ENCODE measurements at regions not wholly inside any gene's neighbourhood (a gene's known extent, or its start where the extent isn't known, plus 50 kb on each side); places are given as distances from the start of the nearest gene placed in this dataset.

- no peaks in the 10 kb centered on the region for H3K9me3 ChIP-seq (ENCODE audit: control insufficient read depth, insufficient read depth, low read depth, low read length)
- no peaks in the 10 kb centered on the region for H3K27me3 ChIP-seq (ENCODE audit: control insufficient read depth, insufficient read depth, low read length)
- no peak overlapping the region for H3K9ac ChIP-seq (ENCODE audit: low read length)
- H3K4me1 ChIP-seq (ENCODE audit: control insufficient read depth, insufficient read depth, low read length): no peaks in the 10 kb centered on the region
- H3K27ac ChIP-seq (ENCODE audit: low read depth, low read length): no peak overlapping the region
- no peaks in the 10 kb centered on the region for H3K36me3 ChIP-seq (ENCODE audit: control insufficient read depth, insufficient read depth, low read length)
- H3K4me3 ChIP-seq (ENCODE audit: low read depth, low read length): no peak overlapping the region
These were observed 440.5 kb downstream of the NUP35 start for GRCh38 chr2:183564726-183565125.

DNA sequence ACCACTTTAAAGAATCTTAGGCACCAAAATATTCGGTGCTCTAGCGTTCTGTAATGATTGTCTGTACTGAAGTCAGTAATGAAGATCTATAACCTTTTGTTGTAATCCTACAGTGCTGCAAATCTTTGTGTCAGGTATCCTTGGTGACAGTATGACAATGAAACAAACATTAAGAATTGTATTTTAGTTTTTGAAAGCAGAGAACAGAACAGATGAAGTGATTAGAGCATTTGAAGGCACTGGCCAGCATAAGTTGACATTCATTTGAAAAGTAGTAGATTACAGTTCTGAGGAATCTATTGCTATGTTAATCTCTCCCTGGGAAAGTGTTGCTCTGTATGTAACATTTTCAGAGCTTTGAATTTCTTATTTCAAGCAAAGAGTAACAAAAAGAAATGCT lies 451.2 kb downstream of the NUP35 start:
- H3K27ac ChIP-seq (ENCODE audit: low read depth, low read length): no peak overlapping the region
- peaks cover 4% of the 10 kb centered on the region; the same call in 1 of the 2 replicates for H3K36me3 ChIP-seq (ENCODE audit: control insufficient read depth, insufficient read depth, low read length)
- no peak overlapping the region for H3K9ac ChIP-seq (ENCODE audit: low read length)
- H3K27me3 ChIP-seq (ENCODE audit: control insufficient read depth, insufficient read depth, low read length): no peaks in the 10 kb centered on the region
- peaks cover 14% of the 10 kb centered on the region for H3K4me1 ChIP-seq (ENCODE audit: control insufficient read depth, insufficient read depth, low read length)
- H3K9me3 ChIP-seq (ENCODE audit: control insufficient read depth, insufficient read depth, low read depth, low read length): peaks cover 23% of the 10 kb centered on the region
- no peak overlapping the region for H3K4me3 ChIP-seq (ENCODE audit: low read depth, low read length)

DNA sequence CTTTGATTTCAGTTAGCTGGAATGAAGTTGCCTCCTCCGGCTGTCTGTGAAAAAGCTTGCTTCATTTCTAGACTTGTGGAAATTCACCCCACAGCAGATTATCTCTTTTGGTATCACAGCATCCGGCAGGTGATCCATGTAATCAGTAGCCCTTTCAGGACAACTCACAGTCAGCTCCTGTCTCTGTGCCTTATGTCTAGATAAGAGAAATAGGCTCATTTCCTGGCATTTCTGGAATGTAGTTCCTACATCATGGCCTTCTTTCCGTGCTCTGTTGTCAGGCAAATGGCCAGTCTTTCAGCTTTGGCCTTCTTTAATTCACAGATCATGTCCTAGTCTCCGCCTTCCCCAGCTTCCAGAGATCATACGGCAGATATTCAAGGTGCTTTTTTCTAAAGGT lies 455.4 kb downstream of the NUP35 start:
- Histone ChIP-seq H3K27me3 (ENCODE audit: control insufficient read depth, insufficient read depth, low read length) (no peaks in the 10 kb centered on the region), H3K27ac (ENCODE audit: low read depth, low read length) (no peak overlapping the region), H3K9me3 (ENCODE audit: control insufficient read depth, insufficient read depth, low read depth, low read length) (peaks cover 16% of the 10 kb centered on the region), H3K4me1 (ENCODE audit: control insufficient read depth, insufficient read depth, low read length) (peaks cover 14% of the 10 kb centered on the region), H3K4me3 (ENCODE audit: low read depth, low read length) (no peak overlapping the region), H3K36me3 (ENCODE audit: control insufficient read depth, insufficient read depth, low read length) (no peaks in the 10 kb centered on the region), H3K9ac (ENCODE audit: low read length) (no peak overlapping the region)

DNA sequence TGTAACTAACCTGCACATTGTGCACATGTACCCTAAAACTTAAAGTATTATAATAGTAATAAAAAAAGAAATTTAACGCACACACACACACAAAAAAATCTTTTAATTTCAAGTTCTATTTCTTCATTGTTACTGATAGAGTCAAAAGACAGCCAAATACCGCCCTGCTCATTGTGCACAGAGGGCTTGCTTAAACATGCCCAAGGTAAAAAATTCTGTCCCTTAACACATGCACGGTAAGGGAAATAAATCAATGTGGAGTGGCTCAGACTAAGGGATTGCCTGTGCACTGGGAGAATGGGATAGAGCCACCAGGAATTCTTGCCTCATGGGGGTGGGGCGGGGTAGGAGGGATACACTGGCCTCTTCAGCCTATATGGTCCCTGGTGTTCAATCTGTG lies 468.0 kb downstream of the NUP35 start:
- Histone ChIP-seq H3K9ac (ENCODE audit: low read length) (no peak overlapping the region), H3K36me3 (ENCODE audit: control insufficient read depth, insufficient read depth, low read length) (no peaks in the 10 kb centered on the region), H3K27me3 (ENCODE audit: control insufficient read depth, insufficient read depth, low read length) (no peaks in the 10 kb centered on the region), H3K4me3 (ENCODE audit: low read depth, low read length) (no peak overlapping the region), H3K27ac (ENCODE audit: low read depth, low read length) (no peak overlapping the region), H3K9me3 (ENCODE audit: control insufficient read depth, insufficient read depth, low read depth, low read length) (peaks cover 4% of the 10 kb centered on the region; the same call in 1 of the 2 replicates), H3K4me1 (ENCODE audit: control insufficient read depth, insufficient read depth, low read length) (no peaks in the 10 kb centered on the region)

GRCh38 chr2:183594150-183594549 lies 469.9 kb downstream of the NUP35 start:
- Histone ChIP-seq H3K9me3 (ENCODE audit: control insufficient read depth, insufficient read depth, low read depth, low read length) (peaks cover 4% of the 10 kb centered on the region; the same call in 1 of the 2 replicates), H3K4me1 (ENCODE audit: control insufficient read depth, insufficient read depth, low read length) (no peaks in the 10 kb centered on the region), H3K27me3 (ENCODE audit: control insufficient read depth, insufficient read depth, low read length) (no peaks in the 10 kb centered on the region), H3K36me3 (ENCODE audit: control insufficient read depth, insufficient read depth, low read length) (no peaks in the 10 kb centered on the region), H3K9ac (ENCODE audit: low read length) (no peak overlapping the region), H3K27ac (ENCODE audit: low read depth, low read length) (no peak overlapping the region), H3K4me3 (ENCODE audit: low read depth, low read length) (no peak overlapping the region)

- Histone ChIP-seq H3K9me3 (ENCODE audit: control insufficient read depth, insufficient read depth, low read depth, low read length) (no peaks in the 10 kb centered on the region), H3K4me1 (ENCODE audit: control insufficient read depth, insufficient read depth, low read length) (no peaks in the 10 kb centered on the region), H3K27me3 (ENCODE audit: control insufficient read depth, insufficient read depth, low read length) (no peaks in the 10 kb centered on the region), H3K36me3 (ENCODE audit: control insufficient read depth, insufficient read depth, low read length) (no peaks in the 10 kb centered on the region), H3K27ac (ENCODE audit: low read depth, low read length) (no peak overlapping the region), H3K4me3 (ENCODE audit: low read depth, low read length) (no peak overlapping the region), H3K9ac (ENCODE audit: low read length) (no peak overlapping the region)
These were observed 473.6 kb downstream of the NUP35 start for GRCh38 chr2:183597841-183598240.

DNA sequence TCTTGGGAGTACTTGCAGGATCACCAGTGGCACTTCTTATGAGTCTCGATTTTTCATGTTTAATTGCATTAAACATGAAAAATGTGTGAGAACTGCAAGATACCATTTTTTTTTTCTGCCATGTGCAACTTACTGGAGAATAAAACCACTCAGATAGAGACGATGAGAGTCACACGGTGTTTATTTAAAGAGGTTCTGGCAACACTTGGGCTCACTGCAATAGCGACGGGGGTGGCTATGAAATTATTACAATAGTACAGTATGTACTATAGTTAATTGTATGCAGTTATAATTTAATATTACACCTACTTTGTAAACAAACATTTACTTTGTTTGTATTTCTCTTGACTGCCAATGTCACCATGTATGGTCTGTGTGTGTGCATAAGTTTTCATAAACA lies 479.8 kb downstream of the NUP35 start:
- H3K4me3 ChIP-seq (ENCODE audit: low read depth, low read length): no peak overlapping the region
- no peaks in the 10 kb centered on the region for H3K27me3 ChIP-seq (ENCODE audit: control insufficient read depth, insufficient read depth, low read length)
- no peaks in the 10 kb centered on the region for H3K4me1 ChIP-seq (ENCODE audit: control insufficient read depth, insufficient read depth, low read length)
- no peak overlapping the region for H3K9ac ChIP-seq (ENCODE audit: low read length)
- no peak overlapping the region for H3K27ac ChIP-seq (ENCODE audit: low read depth, low read length)
- H3K9me3 ChIP-seq (ENCODE audit: control insufficient read depth, insufficient read depth, low read depth, low read length): no peaks in the 10 kb centered on the region
- H3K36me3 ChIP-seq (ENCODE audit: control insufficient read depth, insufficient read depth, low read length): no peaks in the 10 kb centered on the region

DNA sequence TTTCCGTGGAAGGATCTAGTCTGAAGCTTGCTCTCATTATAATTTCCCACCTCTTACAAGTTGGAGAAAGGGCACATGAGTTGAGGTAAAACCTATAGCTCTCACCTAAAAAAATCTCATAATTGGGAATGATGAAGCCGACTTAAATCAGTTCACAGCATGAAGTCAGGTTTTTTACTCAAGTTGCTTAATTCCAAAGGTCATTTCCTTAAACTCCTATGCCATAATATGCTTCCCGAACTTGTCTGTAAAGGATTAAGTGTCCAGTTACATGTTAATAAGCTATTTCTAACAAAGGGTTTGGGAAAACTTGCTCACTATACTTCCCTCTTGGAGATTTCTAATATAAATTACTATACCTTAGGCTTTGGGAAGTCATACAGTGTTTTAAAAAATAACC lies 481.2 kb downstream of the NUP35 start:
- H3K36me3 ChIP-seq (ENCODE audit: control insufficient read depth, insufficient read depth, low read length): no peaks in the 10 kb centered on the region
- no peaks in the 10 kb centered on the region for H3K9me3 ChIP-seq (ENCODE audit: control insufficient read depth, insufficient read depth, low read depth, low read length)
- no peaks in the 10 kb centered on the region for H3K4me1 ChIP-seq (ENCODE audit: control insufficient read depth, insufficient read depth, low read length)

DNA sequence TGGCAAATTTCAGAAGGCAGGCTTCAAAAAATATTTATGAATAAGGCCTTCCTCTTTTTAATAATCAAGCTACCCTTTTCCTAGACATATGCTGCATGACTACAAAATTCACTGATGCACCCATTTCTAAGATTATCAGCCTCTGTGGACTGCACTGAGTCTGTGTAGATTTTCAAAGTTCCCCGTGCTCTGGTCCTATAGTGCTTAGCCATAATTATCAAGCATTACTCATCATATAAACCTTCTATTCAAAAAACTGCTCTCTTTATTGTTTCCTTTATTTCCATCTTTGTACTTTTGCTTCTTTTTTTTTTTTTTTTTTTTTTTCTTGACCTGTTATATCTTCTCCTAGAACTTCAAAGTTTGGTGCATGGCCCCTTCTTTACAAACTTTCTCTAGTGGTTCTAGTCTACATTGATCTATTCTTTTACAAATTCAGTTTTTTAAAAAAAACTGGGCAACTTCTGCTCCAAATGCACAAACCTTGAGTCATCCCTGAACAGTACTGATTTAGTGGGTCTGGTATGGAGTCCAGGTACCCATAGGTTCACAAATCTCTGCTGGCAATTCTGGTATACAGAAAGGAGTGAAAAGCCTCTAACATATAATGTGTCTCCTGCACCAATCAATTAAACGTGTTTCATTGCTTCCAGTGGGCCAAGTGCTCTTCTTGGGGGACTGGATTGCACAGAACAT lies 481.9 kb downstream of the NUP35 start:
- Histone ChIP-seq H3K36me3 (ENCODE audit: control insufficient read depth, insufficient read depth, low read length) (no peaks in the 10 kb centered on the region), H3K9ac (ENCODE audit: low read length) (no peak overlapping the region), H3K4me1 (ENCODE audit: control insufficient read depth, insufficient read depth, low read length) (0 out of 2 replicates have a peak, but pooled peaks cover 3% of the 10 kb centered on the region)

More for the DNA sequence above, 481.2 kb downstream of the NUP35 start:
- Histone ChIP-seq H3K27ac (ENCODE audit: low read depth, low read length) (no peak overlapping the region), H3K9ac (ENCODE audit: low read length) (no peak overlapping the region), H3K4me3 (ENCODE audit: low read depth, low read length) (no peak overlapping the region), H3K27me3 (ENCODE audit: control insufficient read depth, insufficient read depth, low read length) (no peaks in the 10 kb centered on the region)

DNA sequence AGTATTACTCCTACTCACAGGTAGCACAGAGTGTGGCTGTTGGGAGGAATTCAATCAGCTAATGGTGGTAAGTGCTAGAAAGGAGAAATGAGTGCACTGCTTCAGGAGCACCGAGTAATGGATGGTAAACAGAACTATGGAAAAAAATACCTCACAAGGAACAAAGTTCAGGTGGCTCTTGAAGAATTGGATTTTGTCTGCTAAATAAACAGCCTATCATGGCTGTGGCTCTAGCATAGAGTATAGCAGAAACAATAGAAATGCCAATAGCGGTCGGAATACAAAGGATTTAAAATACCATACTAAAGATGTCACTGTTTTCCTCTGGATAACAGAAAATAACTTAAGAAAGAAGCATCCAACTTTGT lies 482.5 kb downstream of the NUP35 start:
- no peak overlapping the region for H3K27ac ChIP-seq (ENCODE audit: low read depth, low read length)
- no peak overlapping the region for H3K4me3 ChIP-seq (ENCODE audit: low read depth, low read length)

More for the DNA sequence above, 481.9 kb downstream of the NUP35 start:
- H3K27ac ChIP-seq (ENCODE audit: low read depth, low read length): no peak overlapping the region
- H3K9me3 ChIP-seq (ENCODE audit: control insufficient read depth, insufficient read depth, low read depth, low read length): no peaks in the 10 kb centered on the region
- H3K4me3 ChIP-seq (ENCODE audit: low read depth, low read length): no peak overlapping the region
- no peaks in the 10 kb centered on the region for H3K27me3 ChIP-seq (ENCODE audit: control insufficient read depth, insufficient read depth, low read length)

DNA sequence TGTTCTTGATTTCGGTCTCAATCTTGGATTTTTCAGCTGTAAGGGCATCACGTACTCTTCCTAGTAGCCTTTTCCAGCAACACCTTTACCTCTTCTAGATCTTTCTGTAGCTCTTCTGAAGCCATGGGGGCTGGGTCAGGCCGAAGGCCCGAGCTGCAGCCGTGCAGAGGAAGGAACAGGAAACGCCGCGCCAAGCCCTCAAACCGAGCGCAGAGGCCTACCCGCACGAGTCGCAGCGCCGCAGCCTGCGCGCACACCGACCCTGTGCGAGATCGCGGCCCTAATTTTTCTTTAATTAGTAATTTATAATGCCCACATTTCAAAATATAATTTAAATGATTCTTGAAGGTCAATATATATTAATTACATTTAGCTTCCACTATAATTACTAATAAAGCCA lies 483.8 kb downstream of the NUP35 start:
- Histone ChIP-seq H3K9ac (ENCODE audit: low read length) (no peak overlapping the region), H3K27me3 (ENCODE audit: control insufficient read depth, insufficient read depth, low read length) (no peaks in the 10 kb centered on the region), H3K4me3 (ENCODE audit: low read depth, low read length) (no peak overlapping the region), H3K4me1 (ENCODE audit: control insufficient read depth, insufficient read depth, low read length) (0 out of 2 replicates have a peak, but pooled peaks cover 3% of the 10 kb centered on the region), H3K36me3 (ENCODE audit: control insufficient read depth, insufficient read depth, low read length) (no peaks in the 10 kb centered on the region), H3K9me3 (ENCODE audit: control insufficient read depth, insufficient read depth, low read depth, low read length) (no peaks in the 10 kb centered on the region), H3K27ac (ENCODE audit: low read depth, low read length) (no peak overlapping the region)

More for the DNA sequence above, 482.5 kb downstream of the NUP35 start:
- H3K9ac ChIP-seq (ENCODE audit: low read length): no peak overlapping the region
- H3K27me3 ChIP-seq (ENCODE audit: control insufficient read depth, insufficient read depth, low read length): no peaks in the 10 kb centered on the region
- no peaks in the 10 kb centered on the region for H3K36me3 ChIP-seq (ENCODE audit: control insufficient read depth, insufficient read depth, low read length)
- H3K9me3 ChIP-seq (ENCODE audit: control insufficient read depth, insufficient read depth, low read depth, low read length): no peaks in the 10 kb centered on the region
- 0 out of 2 replicates have a peak, but pooled peaks cover 3% of the 10 kb centered on the region for H3K4me1 ChIP-seq (ENCODE audit: control insufficient read depth, insufficient read depth, low read length)
